OCI-LY3 (cell line): ENCODE measurements at regions not wholly inside any gene's neighbourhood (a gene's known extent, or its start where the extent isn't known, plus 50 kb on each side); places are given as distances from the start of the nearest gene placed in this dataset.

Experiments
- EZH2phosphoT487 ChIP-seq: fragments of 200-600 bp; shearing (Covaris generic); IDR thresholded peaks from 2 replicates; pipeline ENCODE4 v1.6.1; 2018; ENCODE audit warnings: antibody characterized with exemption, mixed run types, low read depth
- TF ChIP-seq, protein P1 (sequence below): fragments of 200-600, 300-600 bp; sonication (generic); IDR thresholded peaks from 2 replicates; pipeline ENCODE4 v1.5.1; 2014; ENCODE audit warnings: antibody characterized with exemption, low read length, low read depth

DNA sequence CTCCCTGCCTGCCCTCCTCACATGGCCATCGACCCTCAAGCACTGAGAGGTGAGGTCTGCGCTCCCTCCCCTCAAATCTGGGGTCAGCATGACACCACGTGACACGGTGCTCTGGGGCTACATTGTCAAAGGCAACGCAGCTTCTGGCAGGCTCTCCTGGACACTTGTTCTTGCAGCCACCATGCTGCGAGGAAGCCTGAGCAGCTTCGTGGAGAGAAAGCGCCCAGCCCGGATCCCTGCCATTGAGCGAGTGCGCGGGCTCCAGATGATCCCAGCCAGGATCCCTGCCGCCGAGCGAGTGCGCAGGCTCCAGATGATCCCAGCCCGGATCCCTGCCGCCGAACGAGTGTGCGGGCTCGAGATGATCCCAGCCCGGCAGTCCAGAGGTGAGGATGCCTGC is 70.9 kb upstream of the METRNL start:
- TF ChIP-seq, protein P1, sequence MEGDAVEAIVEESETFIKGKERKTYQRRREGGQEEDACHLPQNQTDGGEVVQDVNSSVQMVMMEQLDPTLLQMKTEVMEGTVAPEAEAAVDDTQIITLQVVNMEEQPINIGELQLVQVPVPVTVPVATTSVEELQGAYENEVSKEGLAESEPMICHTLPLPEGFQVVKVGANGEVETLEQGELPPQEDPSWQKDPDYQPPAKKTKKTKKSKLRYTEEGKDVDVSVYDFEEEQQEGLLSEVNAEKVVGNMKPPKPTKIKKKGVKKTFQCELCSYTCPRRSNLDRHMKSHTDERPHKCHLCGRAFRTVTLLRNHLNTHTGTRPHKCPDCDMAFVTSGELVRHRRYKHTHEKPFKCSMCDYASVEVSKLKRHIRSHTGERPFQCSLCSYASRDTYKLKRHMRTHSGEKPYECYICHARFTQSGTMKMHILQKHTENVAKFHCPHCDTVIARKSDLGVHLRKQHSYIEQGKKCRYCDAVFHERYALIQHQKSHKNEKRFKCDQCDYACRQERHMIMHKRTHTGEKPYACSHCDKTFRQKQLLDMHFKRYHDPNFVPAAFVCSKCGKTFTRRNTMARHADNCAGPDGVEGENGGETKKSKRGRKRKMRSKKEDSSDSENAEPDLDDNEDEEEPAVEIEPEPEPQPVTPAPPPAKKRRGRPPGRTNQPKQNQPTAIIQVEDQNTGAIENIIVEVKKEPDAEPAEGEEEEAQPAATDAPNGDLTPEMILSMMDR = no peak
- TF ChIP-seq EZH2phosphoT487 = no peak
